ENCODE measurements at regions not wholly inside any gene's neighbourhood (a gene's known extent, or its start where the extent isn't known, plus 50 kb on each side); places are given as distances from the start of the nearest gene placed in this dataset.

DNA sequence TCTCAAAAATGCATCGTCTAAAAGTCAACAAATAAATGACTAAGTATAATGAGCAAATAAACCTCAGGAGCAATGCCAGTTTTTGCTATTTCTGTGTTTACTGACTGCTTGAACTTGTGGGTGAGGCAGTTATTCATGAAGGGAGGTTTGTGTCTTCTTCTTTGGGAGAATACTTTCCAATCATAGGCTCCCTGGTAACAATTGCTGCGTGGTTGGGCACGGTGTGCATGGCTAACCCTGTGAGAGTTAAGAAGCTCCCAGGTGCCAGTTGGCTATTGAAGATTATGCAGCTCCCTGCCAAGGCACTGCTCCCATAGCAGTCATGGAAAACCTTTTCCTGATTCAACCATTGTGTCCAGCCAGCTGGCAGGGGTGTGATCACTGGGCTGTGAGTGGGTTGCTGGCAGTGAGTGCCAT, 775.9 kb upstream of the GOT2 start:
- H3K27me3 ChIP-seq (ENCODE audit: control insufficient read depth, insufficient read depth, low read length) = no peaks in the 10 kb centered on the region
- FAIRE-seq (no peak), DNase-seq (no peak)
- no peak overlapping the region for H3K4me3 ChIP-seq (ENCODE audit: low read length in 3 of 3)
- H3K4me1 ChIP-seq (ENCODE audit: control insufficient read depth in 2 of 3, insufficient read depth in 2 of 3, low read depth in 1 of 3, low read length in 3 of 3) = no peaks in the 10 kb centered on the region
- H3K9me3 ChIP-seq (ENCODE audit: control insufficient read depth in 2 of 3, insufficient read depth in 1 of 3, low read length in 3 of 3) = peaks cover 0 to 2% (median 0%) of the 10 kb centered on the region in 3 donors
- TF ChIP-seq, protein P1, sequence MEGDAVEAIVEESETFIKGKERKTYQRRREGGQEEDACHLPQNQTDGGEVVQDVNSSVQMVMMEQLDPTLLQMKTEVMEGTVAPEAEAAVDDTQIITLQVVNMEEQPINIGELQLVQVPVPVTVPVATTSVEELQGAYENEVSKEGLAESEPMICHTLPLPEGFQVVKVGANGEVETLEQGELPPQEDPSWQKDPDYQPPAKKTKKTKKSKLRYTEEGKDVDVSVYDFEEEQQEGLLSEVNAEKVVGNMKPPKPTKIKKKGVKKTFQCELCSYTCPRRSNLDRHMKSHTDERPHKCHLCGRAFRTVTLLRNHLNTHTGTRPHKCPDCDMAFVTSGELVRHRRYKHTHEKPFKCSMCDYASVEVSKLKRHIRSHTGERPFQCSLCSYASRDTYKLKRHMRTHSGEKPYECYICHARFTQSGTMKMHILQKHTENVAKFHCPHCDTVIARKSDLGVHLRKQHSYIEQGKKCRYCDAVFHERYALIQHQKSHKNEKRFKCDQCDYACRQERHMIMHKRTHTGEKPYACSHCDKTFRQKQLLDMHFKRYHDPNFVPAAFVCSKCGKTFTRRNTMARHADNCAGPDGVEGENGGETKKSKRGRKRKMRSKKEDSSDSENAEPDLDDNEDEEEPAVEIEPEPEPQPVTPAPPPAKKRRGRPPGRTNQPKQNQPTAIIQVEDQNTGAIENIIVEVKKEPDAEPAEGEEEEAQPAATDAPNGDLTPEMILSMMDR (IDR thresholded peaks at IDR 0.05; ENCODE audit: borderline replicate concordance, extremely low read depth, insufficient read depth) = no peak
- intact Hi-C loops (cut with DNase I) = no loop called here
- no peak overlapping the region for H3K27ac ChIP-seq (ENCODE audit: low read depth in 2 of 2, low read length in 2 of 2)
- H3K9ac ChIP-seq (ENCODE audit: low read length in 3 of 3) = no peak overlapping the region
- H3K36me3 ChIP-seq (ENCODE audit: control insufficient read depth in 2 of 3, insufficient read depth in 3 of 3, low read length in 3 of 3) = no peaks in the 10 kb centered on the region

DNA sequence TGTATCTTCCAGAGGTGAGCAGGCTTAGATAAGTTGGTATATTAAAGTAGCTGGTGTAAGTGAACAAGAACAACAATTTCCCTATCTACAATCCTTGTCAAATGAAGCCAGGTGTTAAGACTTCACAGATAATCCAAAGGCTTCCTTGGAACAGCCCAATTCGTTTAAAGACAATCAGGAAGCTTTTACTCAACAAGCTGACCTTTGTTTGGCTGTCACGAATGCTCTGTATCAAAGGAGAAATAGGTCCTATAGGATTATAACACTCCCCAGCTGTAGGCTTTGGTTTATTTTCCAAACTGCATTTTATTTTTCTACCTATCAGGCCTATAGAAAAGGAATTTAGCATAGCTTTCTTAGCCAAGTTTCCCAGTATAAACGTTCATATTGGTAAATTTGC, 766.5 kb upstream of the GOT2 start:
- no peaks in the 10 kb centered on the region for H3K27me3 ChIP-seq (ENCODE audit: control insufficient read depth, insufficient read depth, low read length)
- H3K4me1 ChIP-seq (ENCODE audit: control insufficient read depth in 2 of 3, insufficient read depth in 2 of 3, low read depth in 1 of 3, low read length in 3 of 3) = no peaks in the 10 kb centered on the region
- intact Hi-C loops (cut with DNase I) = no loop called here
- FAIRE-seq = no peak
- no peak overlapping the region for H3K27ac ChIP-seq (ENCODE audit: low read depth in 2 of 2, low read length in 2 of 2)
- no peak overlapping the region for H3K4me3 ChIP-seq (ENCODE audit: low read length in 3 of 3)
- H3K9ac ChIP-seq (ENCODE audit: low read length in 3 of 3) = no peak overlapping the region
- no peaks in the 10 kb centered on the region for H3K9me3 ChIP-seq (ENCODE audit: control insufficient read depth in 2 of 3, insufficient read depth in 1 of 3, low read length in 3 of 3)
- no peaks in the 10 kb centered on the region for H3K36me3 ChIP-seq (ENCODE audit: control insufficient read depth in 2 of 3, insufficient read depth in 3 of 3, low read length in 3 of 3)
- TF ChIP-seq, protein P1 (IDR thresholded peaks at IDR 0.05; ENCODE audit: borderline replicate concordance, extremely low read depth, insufficient read depth) = no peak
- DNase-seq = no peak

DNA sequence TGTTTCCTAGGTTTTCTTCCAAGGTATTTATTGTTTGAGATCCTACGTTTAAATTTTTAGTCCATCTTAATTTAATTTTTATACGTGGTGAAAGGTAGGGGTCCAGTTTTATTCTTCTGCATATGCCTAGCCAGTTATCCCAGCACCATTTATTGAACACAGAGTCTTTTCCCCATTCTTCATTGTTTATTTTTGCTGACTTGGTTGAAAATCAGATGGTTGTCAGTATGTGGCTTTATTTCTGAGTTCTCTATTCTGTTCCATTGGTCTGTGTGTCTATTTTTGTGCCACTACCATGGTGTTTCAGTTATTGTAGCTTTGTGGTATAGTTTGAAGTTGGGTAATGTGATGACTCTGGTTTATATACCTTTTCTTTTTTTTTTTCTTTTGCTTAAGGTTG, 753.0 kb upstream of the GOT2 start:
- FAIRE-seq = no peak
- TF ChIP-seq, protein P1 (IDR thresholded peaks at IDR 0.05; ENCODE audit: borderline replicate concordance, extremely low read depth, insufficient read depth) = no peak
- Histone ChIP-seq H3K36me3 (ENCODE audit: control insufficient read depth in 2 of 3, insufficient read depth in 3 of 3, low read length in 3 of 3) (no peaks in the 10 kb centered on the region), H3K27ac (ENCODE audit: low read depth in 2 of 2, low read length in 2 of 2) (no peak overlapping the region), H3K9me3 (ENCODE audit: control insufficient read depth in 2 of 3, insufficient read depth in 1 of 3, low read length in 3 of 3) (peaks cover 0 to 2% (median 0%) of the 10 kb centered on the region in 3 donors), H3K9ac (ENCODE audit: low read length in 3 of 3) (no peak overlapping the region), H3K4me1 (ENCODE audit: control insufficient read depth in 2 of 3, insufficient read depth in 2 of 3, low read depth in 1 of 3, low read length in 3 of 3) (no peaks in the 10 kb centered on the region), H3K27me3 (ENCODE audit: control insufficient read depth, insufficient read depth, low read length) (no peaks in the 10 kb centered on the region), H3K4me3 (ENCODE audit: low read length in 3 of 3) (no peak overlapping the region)
- DNase-seq = no peak
- intact Hi-C loops (cut with DNase I) = no loop called here

DNA sequence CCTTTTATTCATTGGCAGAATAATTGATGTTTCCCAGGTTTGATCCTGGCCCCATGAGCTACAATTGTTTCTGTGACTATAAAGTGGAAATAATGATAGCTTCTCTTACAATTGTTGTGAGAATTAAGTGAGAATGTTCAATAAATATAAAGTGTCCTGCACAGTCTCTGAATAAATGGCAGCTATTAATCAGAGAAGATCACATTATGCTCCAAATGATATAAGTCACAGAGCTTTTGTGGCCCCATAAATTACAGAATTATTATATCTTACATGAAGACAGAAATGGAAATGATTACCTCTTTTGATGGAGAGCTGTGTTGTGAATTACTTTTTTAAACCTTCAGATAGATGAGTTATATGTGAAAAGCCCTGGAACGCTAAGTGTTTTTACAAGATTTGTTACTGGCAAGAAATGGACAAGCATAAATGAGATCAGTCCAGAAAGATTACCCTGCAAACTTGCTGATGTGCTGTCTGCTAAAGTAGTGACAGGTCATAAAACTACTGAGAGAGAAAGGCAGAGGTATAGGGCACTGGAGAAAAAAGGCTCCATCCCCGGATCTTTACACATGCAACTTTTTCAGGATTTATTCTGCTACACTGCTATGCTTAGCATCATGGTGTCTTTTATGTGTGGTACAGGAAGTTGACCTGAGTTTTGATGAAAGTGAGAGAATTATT, 750.9 kb upstream of the GOT2 start:
- Histone ChIP-seq H3K4me3 (ENCODE audit: low read length in 3 of 3) (no peak overlapping the region), H3K36me3 (ENCODE audit: control insufficient read depth in 2 of 3, insufficient read depth in 3 of 3, low read length in 3 of 3) (no peaks in the 10 kb centered on the region), H3K4me1 (ENCODE audit: control insufficient read depth in 2 of 3, insufficient read depth in 2 of 3, low read depth in 1 of 3, low read length in 3 of 3) (no peaks in the 10 kb centered on the region), H3K9ac (ENCODE audit: low read length in 3 of 3) (no peak overlapping the region), H3K27ac (ENCODE audit: low read depth in 2 of 2, low read length in 2 of 2) (no peak overlapping the region), H3K9me3 (ENCODE audit: control insufficient read depth in 2 of 3, insufficient read depth in 1 of 3, low read length in 3 of 3) (peaks cover 0 to 2% (median 0%) of the 10 kb centered on the region in 3 donors), H3K27me3 (ENCODE audit: control insufficient read depth, insufficient read depth, low read length) (no peaks in the 10 kb centered on the region)
- intact Hi-C loops (cut with DNase I) = no loop called here
- FAIRE-seq = no peak
- TF ChIP-seq, protein P1 (IDR thresholded peaks at IDR 0.05; ENCODE audit: borderline replicate concordance, extremely low read depth, insufficient read depth) = no peak
- DNase-seq = no peak

All from kidney (tissue), 13 donors.